Stimulated activated CD8-positive, alpha-beta memory T cell treated with anti-CD3 and anti-CD28 coated beads, Interleukin-2, amount 100 ng/mL, for 48 hours (primary cell): ENCODE measurements at regions not wholly inside any gene's neighbourhood (a gene's known extent, or its start where the extent isn't known, plus 50 kb on each side); places are given as distances from the start of the nearest gene placed in this dataset.

ENCODE experiments used
- DNase-seq, 2 donors: peaks; one replicate each; pipeline ENCODE4 v3.0.0-alpha.2; 2020; ENCODE audit warnings: low read depth in 2 of 2

GRCh38 chr6:119661628-119662027 lies 312.1 kb upstream of the MAN1A1 start:
- no peak for DNase-seq

- DNase-seq, result no peak
Measured at GRCh38 chr6:119661078-119661477, 311.5 kb upstream of the MAN1A1 start.

GRCh38 chr6:119658917-119659316 lies 309.4 kb upstream of the MAN1A1 start:
- no peak for DNase-seq

GRCh38 chr6:119655124-119655523 lies 305.6 kb upstream of the MAN1A1 start:
- no peak for DNase-seq

- no peak for DNase-seq
Measured at GRCh38 chr6:119653329-119653728, 303.8 kb upstream of the MAN1A1 start.

GRCh38 chr6:119649531-119649930 lies 300.0 kb upstream of the MAN1A1 start:
- DNase-seq, result no peak

GRCh38 chr6:119647309-119647708 lies 297.7 kb upstream of the MAN1A1 start:
- DNase-seq, result no peak

- no peak for DNase-seq
Measured at GRCh38 chr6:119643876-119644275, 294.3 kb upstream of the MAN1A1 start.

GRCh38 chr6:119637768-119638167 lies 288.2 kb upstream of the MAN1A1 start:
- DNase-seq, result no peak

GRCh38 chr6:119636060-119636459 lies 286.5 kb upstream of the MAN1A1 start:
- DNase-seq, result no peak

- DNase-seq, result no peak
Measured at GRCh38 chr6:119633461-119633860, 283.9 kb upstream of the MAN1A1 start.

- no peak for DNase-seq
Measured at GRCh38 chr6:119630561-119631192, 281.1 kb upstream of the MAN1A1 start.

GRCh38 chr6:119628691-119629594 lies 279.4 kb upstream of the MAN1A1 start:
- DNase-seq, result no peak

GRCh38 chr6:119627908-119628669 lies 278.5 kb upstream of the MAN1A1 start:
- DNase-seq, result no peak

GRCh38 chr6:119626884-119627619 lies 277.5 kb upstream of the MAN1A1 start:
- DNase-seq, result no peak

GRCh38 chr6:119620846-119621555 lies 271.4 kb upstream of the MAN1A1 start:
- no peak for DNase-seq

- no peak for DNase-seq
Measured at GRCh38 chr6:119614138-119614537, 264.6 kb upstream of the MAN1A1 start.

- DNase-seq, result no peak
Measured at GRCh38 chr6:119612911-119613381, 263.4 kb upstream of the MAN1A1 start.

GRCh38 chr6:119612176-119612891 lies 262.8 kb upstream of the MAN1A1 start:
- DNase-seq, result no peak

GRCh38 chr6:119610754-119611153 lies 261.2 kb upstream of the MAN1A1 start:
- DNase-seq, result no peak
